CD4-positive, alpha-beta T cell treated with Interferon gamma for 1 hour (primary cell): ENCODE measurements at regions not wholly inside any gene's neighbourhood (a gene's known extent, or its start where the extent isn't known, plus 50 kb on each side); places are given as distances from the start of the nearest gene placed in this dataset.

Source experiments
- DNase-seq: peaks from one replicate; pipeline ENCODE4 v3.0.0-alpha.2; 2020

DNA sequence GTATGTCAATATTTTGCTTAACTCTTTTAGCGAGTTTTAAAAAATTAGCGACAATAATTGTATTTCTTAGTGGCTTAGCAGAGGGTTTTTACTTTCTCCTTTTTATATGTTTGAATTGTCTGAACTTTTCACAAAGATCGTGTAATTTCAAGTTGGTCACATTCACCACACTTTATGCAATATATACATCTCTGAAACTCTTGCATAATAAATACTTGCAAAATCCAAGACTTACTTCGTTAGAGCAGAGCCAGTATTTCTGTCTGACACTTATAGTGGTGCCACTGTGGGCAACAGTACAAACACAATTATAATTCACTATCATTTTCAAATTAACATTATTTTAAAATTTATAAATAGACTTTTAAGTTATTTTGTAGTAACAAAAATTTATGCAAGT, 62.0 kb downstream of the SUCNR1 start:
- no peak for DNase-seq

DNA sequence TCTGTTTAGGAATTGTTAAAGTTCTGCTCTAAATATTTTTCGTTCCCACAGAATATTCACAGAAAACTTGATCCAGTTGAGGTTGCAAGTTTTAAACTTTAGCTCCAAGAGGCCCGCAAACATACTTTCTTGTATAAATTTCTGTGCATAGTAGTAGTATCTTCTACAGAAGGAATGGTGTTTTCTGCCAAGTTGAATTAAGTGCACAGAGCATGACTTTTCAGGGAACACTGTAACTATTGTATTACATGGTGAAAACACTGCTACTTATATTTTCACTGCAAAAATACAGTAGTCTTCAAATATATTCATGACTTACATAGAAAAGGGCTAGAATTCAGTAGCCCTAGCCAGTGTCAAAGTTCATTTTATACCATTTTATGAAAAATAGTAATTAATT, 67.0 kb downstream of the SUCNR1 start:
- DNase-seq = no peak

DNA sequence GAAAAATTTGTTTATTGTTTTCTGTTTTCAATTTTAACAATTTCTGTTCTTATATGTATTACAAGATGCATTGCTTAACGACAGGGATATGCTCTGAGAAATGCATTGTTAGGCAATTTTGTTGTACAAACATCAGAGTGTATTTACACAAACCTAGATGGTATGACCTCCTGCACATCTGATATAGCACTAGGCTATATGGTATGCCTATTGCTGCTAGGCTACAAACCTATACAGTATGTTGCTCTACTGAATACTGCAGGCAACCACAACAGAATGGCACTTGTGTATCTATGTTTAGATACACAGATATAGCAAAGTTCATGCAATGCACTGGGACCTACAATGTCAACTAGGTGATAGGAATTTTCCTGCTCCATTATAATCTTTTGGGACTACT, 70.1 kb downstream of the SUCNR1 start:
- no peak for DNase-seq

DNA sequence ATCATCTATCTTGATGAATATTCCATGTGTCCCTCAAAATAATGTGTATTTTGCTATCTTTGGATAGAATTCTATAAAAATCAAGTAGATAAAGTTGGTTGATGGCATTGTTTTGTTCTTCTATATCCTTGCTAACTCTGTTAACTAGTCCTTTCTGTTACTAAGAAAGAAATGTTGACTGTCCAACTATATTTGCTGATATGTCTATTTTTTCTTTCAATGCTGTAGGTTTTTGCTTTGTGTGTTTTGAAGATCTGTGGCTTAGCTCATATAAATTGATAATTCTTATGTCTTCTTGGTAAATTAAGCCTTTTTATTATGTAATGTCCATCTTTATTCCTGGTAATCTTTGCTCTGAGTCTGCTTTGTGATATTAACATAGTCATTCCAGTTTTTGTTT, 70.9 kb downstream of the SUCNR1 start:
- DNase-seq = no peak

DNA sequence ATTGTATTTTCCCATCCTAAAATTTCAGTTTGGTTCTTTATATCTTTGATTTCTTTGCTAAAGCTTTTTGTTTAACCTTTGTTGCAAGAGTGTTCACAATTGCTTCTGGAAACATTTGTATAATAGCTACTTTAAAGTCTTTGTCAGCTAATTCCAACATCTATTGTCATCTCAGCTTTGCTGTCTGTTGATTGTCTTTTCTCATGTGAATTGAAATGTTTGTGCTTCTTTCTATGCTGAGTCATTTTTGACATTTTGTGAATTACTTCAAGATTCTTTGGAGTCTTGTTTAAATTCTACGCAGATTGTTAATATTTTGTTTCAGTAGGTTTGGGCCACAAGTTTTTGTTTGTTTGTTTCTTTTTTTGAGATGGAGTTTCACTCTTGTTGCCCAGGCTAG, 73.2 kb downstream of the SUCNR1 start:
- no peak for DNase-seq

- DNase-seq = no peak
Observed at GRCh38 chr3:151949706-151950105, 76.3 kb downstream of the SUCNR1 start.

DNA sequence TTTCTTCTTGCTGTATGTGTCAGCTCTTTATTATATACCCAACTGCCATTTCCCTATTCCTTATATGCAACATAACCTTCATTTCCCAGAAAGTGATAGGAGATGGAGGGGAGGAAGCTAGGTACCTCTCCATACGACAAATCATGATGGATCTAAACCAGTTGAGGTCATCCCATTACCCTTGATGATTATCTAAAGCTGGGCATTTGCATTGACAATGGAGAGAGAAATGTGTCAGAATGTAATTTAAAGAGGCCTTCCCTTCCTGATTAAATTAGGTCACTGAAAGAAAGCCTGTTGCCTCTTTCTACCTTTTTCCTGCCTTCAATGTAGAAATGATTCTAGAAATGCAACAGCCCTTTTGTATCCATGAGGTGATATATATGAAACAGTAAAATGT, 81.9 kb downstream of the SUCNR1 start:
- no peak for DNase-seq

- no peak for DNase-seq
Observed at GRCh38 chr3:151960961-151961580, 87.6 kb downstream of the SUCNR1 start.

GRCh38 chr3:151962352-151962751, 88.9 kb downstream of the SUCNR1 start:
- DNase-seq = no peak

GRCh38 chr3:151962912-151963311, 89.5 kb downstream of the SUCNR1 start:
- DNase-seq = no peak

DNA sequence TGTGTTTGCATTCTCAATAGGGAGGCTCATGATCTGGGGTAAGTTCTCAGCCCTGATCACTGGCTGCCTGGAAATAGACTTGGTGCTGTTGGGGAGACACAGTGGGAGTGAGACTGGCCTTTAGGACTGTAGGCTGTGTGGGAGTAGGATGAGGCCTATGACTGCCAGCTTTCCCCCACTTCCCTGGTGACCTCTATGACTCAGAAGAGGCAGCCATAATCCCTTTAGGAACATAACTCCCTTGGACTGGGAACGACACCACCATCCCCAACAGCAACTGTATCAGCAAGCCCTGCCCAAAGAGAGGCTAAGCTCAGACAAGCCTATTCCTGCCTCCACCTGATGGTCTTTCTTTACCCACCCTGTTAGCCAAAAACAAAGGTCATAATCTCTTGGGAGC, 91.3 kb downstream of the SUCNR1 start:
- no peak for DNase-seq

GRCh38 chr3:151969026-151969642, 95.7 kb downstream of the SUCNR1 start:
- DNase-seq = no peak

GRCh38 chr3:151971814-151972579, 98.6 kb downstream of the SUCNR1 start:
- no peak for DNase-seq

GRCh38 chr3:151974067-151974466, 100.6 kb downstream of the SUCNR1 start:
- no peak for DNase-seq

DNA sequence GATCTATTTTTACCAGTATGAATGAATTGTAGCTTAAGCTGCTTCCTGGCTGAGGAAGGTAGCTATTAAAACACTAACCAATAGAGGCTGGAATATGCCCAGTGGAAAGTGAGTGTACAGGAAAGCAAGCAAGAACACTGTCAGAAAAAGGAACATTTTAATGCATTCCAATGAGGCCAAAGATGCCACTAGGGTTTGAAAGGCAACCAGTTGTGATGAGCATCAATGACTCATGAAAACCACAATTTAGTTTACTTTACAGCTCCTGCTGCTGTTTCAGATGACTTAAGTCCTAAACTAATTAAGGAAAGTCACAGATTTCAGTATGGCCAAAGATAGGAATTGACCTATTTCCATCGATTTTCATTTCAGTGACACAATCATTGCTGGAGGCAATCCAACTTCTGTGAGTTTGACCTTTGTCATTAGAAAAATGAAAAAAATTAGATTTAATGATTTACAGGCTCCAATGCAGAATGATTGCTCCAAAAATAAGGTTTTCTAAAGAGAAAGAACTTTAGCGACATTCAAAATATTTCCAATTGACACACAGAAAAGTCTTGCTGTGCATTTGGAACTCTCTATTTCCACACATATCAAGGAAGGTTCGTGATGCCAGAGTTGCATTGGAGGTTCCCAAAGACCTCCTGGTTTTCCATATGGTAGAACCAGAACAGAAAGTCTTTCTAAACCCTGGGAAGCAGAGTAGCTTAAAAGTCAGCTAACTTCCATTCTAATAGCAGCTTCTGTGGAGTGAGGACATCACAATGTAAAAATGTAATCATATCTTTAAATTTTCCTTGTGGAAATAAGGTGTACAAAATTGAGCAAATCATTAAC, 103.0 kb downstream of the SUCNR1 start:
- DNase-seq = no peak

GRCh38 chr3:151979906-151980305, 106.5 kb downstream of the SUCNR1 start:
- DNase-seq = no peak

GRCh38 chr3:151983538-151983937, 110.1 kb downstream of the SUCNR1 start:
- no peak for DNase-seq

DNA sequence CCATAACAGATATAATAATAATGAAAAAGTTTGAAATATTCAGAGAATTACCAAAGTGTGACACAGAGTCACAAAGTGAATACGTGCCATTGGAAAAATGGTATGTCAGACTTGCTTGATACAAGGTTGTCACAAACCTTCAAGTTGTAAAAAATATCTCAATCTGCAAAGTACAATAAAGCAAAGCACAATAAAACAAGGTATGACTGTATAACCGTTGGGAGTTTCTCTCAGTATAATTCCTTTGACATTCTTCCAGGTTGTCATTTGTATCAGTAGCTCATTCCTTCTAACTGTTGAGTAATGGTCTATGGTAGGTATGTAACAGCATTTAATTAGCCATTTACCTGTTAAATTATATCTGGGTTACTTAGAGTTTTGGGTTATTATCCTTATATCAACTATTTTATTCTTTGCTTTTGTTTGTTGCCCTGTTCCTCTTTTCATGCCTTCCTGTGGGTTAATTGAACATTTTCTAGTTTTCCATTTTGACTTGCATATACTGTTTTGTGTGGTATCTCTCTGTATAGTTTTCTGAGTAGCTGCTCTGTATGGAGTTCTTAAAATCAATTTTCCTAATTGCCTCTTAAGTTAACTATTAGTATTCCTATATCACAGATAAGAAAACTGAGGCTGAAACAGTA, 112.5 kb downstream of the SUCNR1 start:
- DNase-seq = no peak

- no peak for DNase-seq
Observed at GRCh38 chr3:151987893-151988292, 114.5 kb downstream of the SUCNR1 start.

DNA sequence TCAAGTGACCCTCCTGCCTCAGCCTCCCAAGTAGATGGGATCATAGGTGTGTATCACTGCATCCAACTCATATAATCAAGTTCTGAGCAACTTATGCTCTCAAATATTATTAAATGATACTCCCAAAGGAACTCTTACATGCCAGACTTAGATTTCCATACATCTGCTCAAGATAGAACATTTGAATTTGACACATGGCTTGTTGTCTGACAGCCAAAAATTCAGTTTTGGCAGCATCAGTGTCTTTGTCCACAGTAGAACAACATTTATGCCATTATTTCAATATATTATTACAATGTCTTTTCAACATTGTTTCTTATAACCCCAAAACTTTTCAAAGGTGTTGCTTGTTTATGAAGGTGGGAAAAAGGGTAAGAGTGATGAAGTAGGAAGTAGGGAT, 116.2 kb downstream of the SUCNR1 start:
- no peak for DNase-seq

DNA sequence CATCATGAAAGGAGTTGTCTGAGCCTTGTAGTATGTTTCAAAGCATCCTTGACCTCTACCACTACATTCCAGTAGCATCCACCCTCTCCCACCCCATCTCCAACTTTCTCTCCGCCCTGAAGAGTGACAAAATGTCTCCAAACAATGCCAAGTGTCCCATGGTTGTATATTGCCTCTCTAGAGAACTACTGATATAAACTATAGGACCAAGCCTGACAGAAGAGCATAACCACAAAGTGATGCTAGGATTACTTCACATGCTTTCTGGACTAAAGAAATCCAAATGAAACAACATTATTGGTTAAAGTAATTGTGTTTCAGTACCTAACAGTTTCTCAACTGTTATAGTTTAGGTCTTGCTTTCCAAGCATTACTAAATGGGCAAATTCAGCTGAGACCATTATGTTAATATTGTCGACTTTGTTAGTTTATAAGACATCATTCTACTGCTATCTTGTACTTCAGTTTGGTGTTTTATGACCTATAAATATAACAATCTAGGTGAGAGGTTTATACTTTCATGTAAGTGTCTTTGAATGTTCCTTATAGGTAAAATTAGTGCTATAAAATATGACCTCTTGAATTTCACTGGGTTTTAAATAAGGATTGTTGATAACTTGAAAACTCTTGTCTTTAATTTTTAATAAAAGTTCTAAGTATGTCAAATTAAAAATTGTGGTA, 117.4 kb downstream of the SUCNR1 start:
- DNase-seq = no peak

DNA sequence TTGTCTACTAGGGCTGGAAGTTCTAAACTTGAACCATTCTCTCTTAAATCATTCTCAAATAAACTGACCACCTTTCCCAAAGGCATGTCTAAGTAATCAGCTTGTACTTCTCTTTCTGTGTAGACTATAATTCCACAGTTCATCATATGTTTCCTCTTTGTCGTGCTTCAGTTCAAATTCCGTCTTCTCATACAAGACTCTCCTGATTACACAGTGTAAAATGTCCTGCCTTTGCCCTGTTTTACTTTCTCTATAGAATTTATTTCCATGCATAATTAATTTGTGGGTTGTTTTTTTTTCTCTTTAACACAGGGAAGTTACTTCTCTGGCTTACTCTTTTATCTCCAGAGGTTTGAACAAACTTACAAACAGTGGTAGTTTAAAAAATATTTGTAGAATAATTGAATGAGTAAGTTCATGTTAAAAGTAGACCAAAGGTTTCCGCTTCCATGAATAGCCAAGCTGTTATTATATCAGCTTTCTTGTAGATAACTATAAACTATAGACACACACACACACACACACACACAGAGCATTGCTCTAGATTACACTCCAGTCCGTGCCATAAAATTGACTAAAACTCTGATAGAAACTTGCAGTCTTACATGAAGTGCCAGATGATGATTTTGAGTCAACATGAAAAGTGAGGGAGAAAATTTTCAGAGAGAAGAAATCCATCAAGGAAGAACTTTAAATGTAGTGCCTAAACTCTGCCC, 119.0 kb downstream of the SUCNR1 start:
- no peak for DNase-seq
